ENCODE measurements at regions not wholly inside any gene's neighbourhood (a gene's known extent, or its start where the extent isn't known, plus 50 kb on each side); places are given as distances from the start of the nearest gene placed in this dataset.
"Not testable (repeated sequence)": the region's sequence is repeated elsewhere in the genome, so short reads cannot be mapped to it uniquely, and the experiment has no call there.

DNA sequence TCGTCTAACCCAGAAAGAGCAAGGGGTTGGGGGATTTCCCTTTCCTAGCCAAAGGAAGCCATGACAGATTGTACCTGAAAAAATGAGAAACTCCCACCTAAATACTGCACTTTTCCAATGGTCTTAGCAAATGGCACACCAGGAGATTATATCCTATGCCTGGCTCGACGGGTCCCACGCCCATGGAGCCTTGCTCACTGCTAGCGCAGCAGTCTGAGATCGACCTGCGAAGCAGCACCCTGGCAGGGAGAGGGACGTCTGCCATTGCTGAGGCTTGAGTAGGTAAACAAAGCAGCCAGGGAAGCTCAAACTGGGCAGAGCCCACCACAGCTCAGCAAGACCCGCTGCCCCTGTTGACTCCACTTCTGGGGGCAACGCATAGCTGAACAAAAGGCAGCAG, 89.9 kb downstream of the MTERF1 start:
- H3K36me3 ChIP-seq (ENCODE audit: control insufficient read depth in 4 of 4, insufficient read depth in 4 of 4, low read length in 3 of 4); H3K4me1 ChIP-seq (ENCODE audit: control extremely low read depth in 1 of 4, control insufficient read depth in 4 of 4, insufficient read depth in 4 of 4, low read length in 3 of 4); CTCF ChIA-PET; H3K9me3 ChIP-seq (ENCODE audit: control extremely low read depth in 1 of 5, control insufficient read depth in 4 of 5, insufficient read depth in 2 of 5, low read depth in 1 of 5, low read length in 4 of 5); H3K27me3 ChIP-seq (replicated peaks in 2 of 5; ENCODE audit: control insufficient read depth in 4 of 5, insufficient read depth in 5 of 5, low read length in 4 of 5); DNase-seq; H3K27ac ChIP-seq (ENCODE audit: insufficient read depth in 1 of 2, low read depth in 1 of 2, low read length in 2 of 2, poor library complexity in 1 of 2, severe bottlenecking in 2 of 2); H3K4me3 ChIP-seq (ENCODE audit: control insufficient read depth in 1 of 7, extremely low read depth in 1 of 7, insufficient read depth in 4 of 7, low read depth in 2 of 7, low read length in 6 of 7): not testable (repeated sequence)
- POLR2A ChIA-PET: interaction anchor here (0.7 kb wide), 1 partner anchor 444 kb away, joined by 5 read pairs; no protein-coding TSS in a partner anchor
- 94% methylated on average over 7 of the region's 10 CpGs for WGBS (ENCODE audit: insufficient coverage)

DNA sequence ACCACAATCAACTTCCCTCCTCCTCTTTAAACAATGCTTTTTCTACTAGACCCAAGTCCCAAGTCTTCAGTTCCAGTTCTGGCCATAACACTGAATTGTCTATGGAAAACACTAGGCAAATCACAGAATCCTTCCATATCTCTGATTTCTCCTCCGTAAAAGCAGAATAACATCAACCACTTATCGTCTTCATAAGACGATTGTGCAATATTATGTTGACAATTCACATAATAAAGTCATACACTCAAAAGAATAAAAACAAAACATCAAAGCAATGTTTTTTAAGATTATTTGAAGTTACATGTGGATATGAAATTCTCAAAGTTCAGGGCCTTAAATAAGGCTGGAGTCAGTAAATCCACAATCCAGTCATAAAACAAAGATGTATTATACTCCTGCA, 84.4 kb downstream of the MTERF1 start:
- no CpG with 5 or more reads among the region's 3 CpGs for WGBS (ENCODE audit: insufficient coverage)
- no peaks in the 10 kb centered on the region for H3K36me3 ChIP-seq (ENCODE audit: control insufficient read depth in 4 of 4, insufficient read depth in 4 of 4, low read length in 3 of 4)
- no peak overlapping the region for H3K4me3 ChIP-seq (ENCODE audit: control insufficient read depth in 1 of 7, extremely low read depth in 1 of 7, insufficient read depth in 4 of 7, low read depth in 2 of 7, low read length in 6 of 7)
- ChIA-PET POLR2A (no interaction called here), CTCF (no interaction called here)
- DNase-seq: no peak
- H3K4me1 ChIP-seq (ENCODE audit: control extremely low read depth in 1 of 4, control insufficient read depth in 4 of 4, insufficient read depth in 4 of 4, low read length in 3 of 4): no peaks in the 10 kb centered on the region
- H3K27me3 ChIP-seq (replicated peaks in 2 of 5; ENCODE audit: control insufficient read depth in 4 of 5, insufficient read depth in 5 of 5, low read length in 4 of 5): no peaks in the 10 kb centered on the region
- no peak overlapping the region for H3K27ac ChIP-seq (ENCODE audit: insufficient read depth in 1 of 2, low read depth in 1 of 2, low read length in 2 of 2, poor library complexity in 1 of 2, severe bottlenecking in 2 of 2)
- H3K9me3 ChIP-seq (ENCODE audit: control extremely low read depth in 1 of 5, control insufficient read depth in 4 of 5, insufficient read depth in 2 of 5, low read depth in 1 of 5, low read length in 4 of 5): no peaks in the 10 kb centered on the region

- H3K27me3 ChIP-seq (replicated peaks in 2 of 5; ENCODE audit: control insufficient read depth in 4 of 5, insufficient read depth in 5 of 5, low read length in 4 of 5): no peaks in the 10 kb centered on the region
- no peaks in the 10 kb centered on the region for H3K9me3 ChIP-seq (ENCODE audit: control extremely low read depth in 1 of 5, control insufficient read depth in 4 of 5, insufficient read depth in 2 of 5, low read depth in 1 of 5, low read length in 4 of 5)
- H3K4me3 ChIP-seq (ENCODE audit: control insufficient read depth in 1 of 7, extremely low read depth in 1 of 7, insufficient read depth in 4 of 7, low read depth in 2 of 7, low read length in 6 of 7): no peak overlapping the region
- no peaks in the 10 kb centered on the region for H3K4me1 ChIP-seq (ENCODE audit: control extremely low read depth in 1 of 4, control insufficient read depth in 4 of 4, insufficient read depth in 4 of 4, low read length in 3 of 4)
- POLR2A ChIA-PET: no interaction called here
- no peak overlapping the region for H3K27ac ChIP-seq (ENCODE audit: insufficient read depth in 1 of 2, low read depth in 1 of 2, low read length in 2 of 2, poor library complexity in 1 of 2, severe bottlenecking in 2 of 2)
- no peak for DNase-seq
- no CpG with 5 or more reads among the region's 3 CpGs for WGBS (ENCODE audit: insufficient coverage)
- CTCF ChIA-PET: no interaction called here
- H3K36me3 ChIP-seq (ENCODE audit: control insufficient read depth in 4 of 4, insufficient read depth in 4 of 4, low read length in 3 of 4): no peaks in the 10 kb centered on the region
These were observed 82.1 kb downstream of the MTERF1 start for GRCh38 chr7:91798425-91798824.

DNA sequence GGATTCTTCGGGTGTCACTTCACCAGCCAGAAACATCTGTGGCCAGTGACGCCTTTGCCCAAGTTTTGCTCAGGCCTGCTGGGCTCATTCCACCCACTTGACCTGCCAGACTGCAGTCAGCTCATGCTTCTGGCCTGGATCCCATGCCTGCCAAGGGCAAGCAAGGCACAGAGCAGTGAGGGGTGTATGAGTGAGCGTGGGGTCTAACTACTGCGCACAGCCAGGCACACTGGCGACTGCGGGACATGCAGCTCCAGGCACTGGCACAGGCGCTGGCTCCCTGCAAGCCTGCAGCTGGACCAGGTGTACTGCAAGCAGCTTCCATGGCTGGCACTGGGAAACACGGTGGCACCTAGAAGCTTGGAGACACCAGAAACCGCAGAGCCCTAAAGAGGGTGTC, 80.1 kb downstream of the MTERF1 start:
- H3K27ac ChIP-seq (ENCODE audit: insufficient read depth in 1 of 2, low read depth in 1 of 2, low read length in 2 of 2, poor library complexity in 1 of 2, severe bottlenecking in 2 of 2): no peak overlapping the region
- H3K4me1 ChIP-seq (ENCODE audit: control extremely low read depth in 1 of 4, control insufficient read depth in 4 of 4, insufficient read depth in 4 of 4, low read length in 3 of 4): no peaks in the 10 kb centered on the region
- H3K4me3 ChIP-seq (ENCODE audit: control insufficient read depth in 1 of 7, extremely low read depth in 1 of 7, insufficient read depth in 4 of 7, low read depth in 2 of 7, low read length in 6 of 7): no peak overlapping the region
- 96% methylated on average over 9 of the region's 9 CpGs for WGBS (ENCODE audit: insufficient coverage)
- no peaks in the 10 kb centered on the region for H3K9me3 ChIP-seq (ENCODE audit: control extremely low read depth in 1 of 5, control insufficient read depth in 4 of 5, insufficient read depth in 2 of 5, low read depth in 1 of 5, low read length in 4 of 5)
- ChIA-PET POLR2A (no interaction called here), CTCF (no interaction called here)
- H3K36me3 ChIP-seq (ENCODE audit: control insufficient read depth in 4 of 4, insufficient read depth in 4 of 4, low read length in 3 of 4): no peaks in the 10 kb centered on the region
- H3K27me3 ChIP-seq (replicated peaks in 2 of 5; ENCODE audit: control insufficient read depth in 4 of 5, insufficient read depth in 5 of 5, low read length in 4 of 5): no peaks in the 10 kb centered on the region
- DNase-seq: no peak

DNA sequence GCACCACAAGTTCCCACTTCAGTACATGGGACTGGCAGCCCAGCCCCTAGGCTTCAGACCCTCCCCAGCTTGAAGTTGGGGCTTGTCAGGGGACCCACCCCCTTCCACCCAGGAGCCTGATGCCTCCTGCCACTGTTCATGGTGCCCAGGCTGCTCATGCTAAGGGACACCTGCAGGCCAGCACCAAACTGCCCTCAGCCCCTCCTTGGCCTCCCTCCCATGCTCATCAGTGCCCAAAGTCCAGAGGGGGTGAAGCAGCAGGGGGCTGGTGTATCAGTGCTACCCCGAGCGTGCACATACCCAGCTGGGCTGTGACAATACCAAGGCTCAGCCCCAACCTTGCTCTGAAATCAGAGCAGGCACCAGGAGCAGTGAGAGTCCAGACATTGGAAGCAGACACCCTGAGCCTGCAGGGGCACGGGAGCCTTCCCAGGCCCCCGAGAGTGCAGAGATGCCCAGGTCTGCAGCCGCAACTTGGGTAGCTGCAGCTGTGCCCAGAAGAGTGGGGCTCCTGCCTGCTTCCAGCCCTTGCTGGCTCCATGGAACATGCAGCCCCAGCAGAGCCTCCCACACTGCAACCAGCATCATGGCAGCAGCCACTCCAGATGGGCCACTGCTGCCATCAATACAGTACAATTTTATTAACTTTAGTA, 79.0 kb downstream of the MTERF1 start:
- CTCF ChIA-PET: no interaction called here
- Histone ChIP-seq H3K27ac (ENCODE audit: insufficient read depth in 1 of 2, low read depth in 1 of 2, low read length in 2 of 2, poor library complexity in 1 of 2, severe bottlenecking in 2 of 2) (no peak overlapping the region), H3K36me3 (ENCODE audit: control insufficient read depth in 4 of 4, insufficient read depth in 4 of 4, low read length in 3 of 4) (no peaks in the 10 kb centered on the region), H3K4me3 (ENCODE audit: control insufficient read depth in 1 of 7, extremely low read depth in 1 of 7, insufficient read depth in 4 of 7, low read depth in 2 of 7, low read length in 6 of 7) (no peak overlapping the region), H3K9me3 (ENCODE audit: control extremely low read depth in 1 of 5, control insufficient read depth in 4 of 5, insufficient read depth in 2 of 5, low read depth in 1 of 5, low read length in 4 of 5) (no peaks in the 10 kb centered on the region), H3K27me3 (replicated peaks in 2 of 5; ENCODE audit: control insufficient read depth in 4 of 5, insufficient read depth in 5 of 5, low read length in 4 of 5) (no peaks in the 10 kb centered on the region), H3K4me1 (ENCODE audit: control extremely low read depth in 1 of 4, control insufficient read depth in 4 of 4, insufficient read depth in 4 of 4, low read length in 3 of 4) (no peaks in the 10 kb centered on the region)
- no peak for DNase-seq
- WGBS (ENCODE audit: insufficient coverage): 97% methylated on average over 4 of the region's 5 CpGs
- POLR2A ChIA-PET: no interaction called here

- Histone ChIP-seq H3K27me3 (replicated peaks in 2 of 5; ENCODE audit: control insufficient read depth in 4 of 5, insufficient read depth in 5 of 5, low read length in 4 of 5) (no peaks in the 10 kb centered on the region), H3K4me3 (ENCODE audit: control insufficient read depth in 1 of 7, extremely low read depth in 1 of 7, insufficient read depth in 4 of 7, low read depth in 2 of 7, low read length in 6 of 7) (no peak overlapping the region), H3K36me3 (ENCODE audit: control insufficient read depth in 4 of 4, insufficient read depth in 4 of 4, low read length in 3 of 4) (no peaks in the 10 kb centered on the region), H3K4me1 (ENCODE audit: control extremely low read depth in 1 of 4, control insufficient read depth in 4 of 4, insufficient read depth in 4 of 4, low read length in 3 of 4) (no peaks in the 10 kb centered on the region), H3K27ac (ENCODE audit: insufficient read depth in 1 of 2, low read depth in 1 of 2, low read length in 2 of 2, poor library complexity in 1 of 2, severe bottlenecking in 2 of 2) (no peak overlapping the region), H3K9me3 (ENCODE audit: control extremely low read depth in 1 of 5, control insufficient read depth in 4 of 5, insufficient read depth in 2 of 5, low read depth in 1 of 5, low read length in 4 of 5) (peaks cover 0 to 5% (median 0%) of the 10 kb centered on the region in 5 experiments)
- CTCF ChIA-PET: no interaction called here
- WGBS (ENCODE audit: insufficient coverage): 86% methylated on average over 1 of the region's 3 CpGs
- POLR2A ChIA-PET: interaction anchor here (0.5 kb wide), 1 partner anchor 704 kb away, joined by 3 read pairs; no protein-coding TSS in a partner anchor
- peak in 1 of 3 donors; percentile 2 for DNase-seq
These were observed 69.3 kb downstream of the MTERF1 start for GRCh38 chr7:91811236-91811635.

DNA sequence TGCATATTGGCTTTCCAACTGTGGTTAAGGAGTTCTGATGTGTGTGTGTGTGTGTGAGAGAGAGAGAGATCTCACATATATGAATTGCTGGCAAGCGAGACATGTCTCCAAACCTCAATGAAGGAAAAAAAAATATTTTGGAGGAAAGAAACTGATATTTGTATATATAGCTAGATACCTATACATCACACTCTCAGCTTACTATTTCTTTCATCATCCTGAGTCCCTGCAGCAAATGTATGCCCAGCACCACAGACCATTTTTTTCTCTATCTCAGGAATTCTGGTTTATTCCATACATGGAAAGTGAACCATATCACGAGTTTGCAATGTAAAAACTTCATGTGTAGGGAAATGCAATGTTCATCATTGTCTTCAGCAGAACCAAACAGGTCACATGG, 68.9 kb downstream of the MTERF1 start:
- H3K27ac ChIP-seq (ENCODE audit: insufficient read depth in 1 of 2, low read depth in 1 of 2, low read length in 2 of 2, poor library complexity in 1 of 2, severe bottlenecking in 2 of 2): no peak overlapping the region
- H3K36me3 ChIP-seq (ENCODE audit: control insufficient read depth in 4 of 4, insufficient read depth in 4 of 4, low read length in 3 of 4): no peaks in the 10 kb centered on the region
- whole genome bisulfite sequencing (ENCODE audit: insufficient coverage): no CpG with 5 or more reads among the region's 2 CpGs
- CTCF ChIA-PET: no interaction called here
- H3K27me3 ChIP-seq (replicated peaks in 2 of 5; ENCODE audit: control insufficient read depth in 4 of 5, insufficient read depth in 5 of 5, low read length in 4 of 5): no peaks in the 10 kb centered on the region
- H3K4me1 ChIP-seq (ENCODE audit: control extremely low read depth in 1 of 4, control insufficient read depth in 4 of 4, insufficient read depth in 4 of 4, low read length in 3 of 4): no peaks in the 10 kb centered on the region
- peaks cover 0 to 5% (median 0%) of the 10 kb centered on the region in 5 experiments for H3K9me3 ChIP-seq (ENCODE audit: control extremely low read depth in 1 of 5, control insufficient read depth in 4 of 5, insufficient read depth in 2 of 5, low read depth in 1 of 5, low read length in 4 of 5)
- POLR2A ChIA-PET: interaction anchor here (0.5 kb wide), 1 partner anchor 704 kb away, joined by 3 read pairs; no protein-coding TSS in a partner anchor
- H3K4me3 ChIP-seq (ENCODE audit: control insufficient read depth in 1 of 7, extremely low read depth in 1 of 7, insufficient read depth in 4 of 7, low read depth in 2 of 7, low read length in 6 of 7): no peak overlapping the region
- no peak for DNase-seq

Data from common myeloid progenitor, CD34-positive (primary cell).